B cell (primary cell): ENCODE measurements at regions not wholly inside any gene's neighbourhood (a gene's known extent, or its start where the extent isn't known, plus 50 kb on each side); places are given as distances from the start of the nearest gene placed in this dataset.

Source experiments
- CTCF ChIP-seq: fragments of 200-600 bp; IDR thresholded peaks from one replicate; pipeline ENCODE4 v1.8.0; 2022; ENCODE audit warnings: antibody characterized with exemption, mild to moderate bottlenecking
- EZH2 ChIP-seq: IDR thresholded peaks from 2 replicates; pipeline ENCODE4 v1.6.1; 2012; ENCODE audit warnings: borderline replicate concordance, low read depth, mild to moderate bottlenecking, moderate library complexity, low read length; ENCODE audit not compliant: insufficient read depth, poor library complexity, severe bottlenecking

DNA sequence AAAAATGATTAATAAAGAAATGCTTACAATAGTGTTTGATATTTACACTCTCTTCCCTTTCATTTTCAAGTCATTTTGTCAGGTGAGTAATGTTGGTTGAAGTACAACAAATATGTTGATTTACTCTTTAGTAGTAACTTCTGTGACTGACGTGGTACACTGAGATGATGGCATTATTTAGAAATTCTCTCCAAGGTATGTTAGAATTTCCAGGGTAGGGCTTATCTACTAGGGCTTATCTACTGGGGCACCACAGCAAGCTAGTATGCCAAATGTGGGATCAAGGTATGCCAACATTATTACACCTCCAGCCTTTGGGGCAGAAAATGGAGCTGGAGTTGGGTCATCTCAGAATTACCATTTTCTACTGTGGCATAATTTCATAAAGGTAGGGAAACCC is 157.4 kb upstream of the AGTR1 start:
- TF ChIP-seq CTCF (no peak), EZH2 (no peak)
